ENCODE measurements at regions not wholly inside any gene's neighbourhood (a gene's known extent, or its start where the extent isn't known, plus 50 kb on each side); places are given as distances from the start of the nearest gene placed in this dataset.

DNA sequence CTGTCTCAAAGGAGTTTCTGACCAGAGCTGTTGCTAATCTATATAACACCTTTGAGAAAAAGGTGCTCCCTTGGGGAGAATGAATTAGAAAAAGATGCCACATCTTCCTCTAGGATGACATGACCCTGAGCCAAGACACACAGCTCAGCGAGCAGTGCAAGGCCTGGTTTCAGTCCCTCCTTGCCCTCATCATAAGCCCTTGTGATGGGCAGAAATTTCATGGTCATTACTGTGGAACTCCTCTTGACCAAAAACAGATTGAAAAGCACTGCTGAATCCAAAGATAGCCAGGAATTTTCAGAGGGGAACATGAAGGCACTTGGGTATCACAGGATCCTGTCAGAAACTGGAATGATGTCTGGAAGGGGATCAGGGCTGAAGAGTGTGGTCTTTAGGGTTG, 74.1 kb upstream of the IRX6 start:
- FAIRE-seq (no peak), DNase-seq (ENCODE audit: insufficient read length) (no peak)
- TF ChIP-seq POLR2A (IDR thresholded peaks at IDR 0.05; ENCODE audit: low read depth, low read length) = no peak
- no peak for TF ChIP-seq POLR2AphosphoS5 (IDR thresholded peaks at IDR 0.05; ENCODE audit: low read depth, low read length)
- TF ChIP-seq TAF1 (IDR thresholded peaks at IDR 0.05; ENCODE audit: borderline replicate concordance, low read depth, low read length) = no peak

DNA sequence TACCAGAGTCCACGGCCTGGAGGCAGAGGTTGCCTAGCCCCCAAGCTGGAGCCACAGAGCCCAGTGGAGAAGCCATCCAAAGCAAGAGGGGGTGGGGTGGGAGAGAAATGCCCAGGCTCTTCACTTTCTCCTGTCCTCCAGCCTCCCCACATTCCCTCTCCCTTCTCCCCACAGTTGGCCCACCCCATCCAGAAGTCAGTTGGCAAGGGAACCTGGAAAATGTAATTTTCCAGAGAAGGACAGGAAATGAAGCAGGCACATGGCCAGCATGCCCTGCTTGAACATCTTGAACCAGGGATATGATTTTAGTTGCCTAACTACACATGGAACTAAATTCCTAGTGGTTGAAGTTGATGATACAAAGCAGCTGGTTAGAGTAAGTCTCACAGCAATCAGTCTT, 73.3 kb upstream of the IRX6 start:
- FAIRE-seq (no peak), DNase-seq (ENCODE audit: insufficient read length) (no peak)
- TF ChIP-seq POLR2AphosphoS5 (IDR thresholded peaks at IDR 0.05; ENCODE audit: low read depth, low read length) (no peak), POLR2A (IDR thresholded peaks at IDR 0.05; ENCODE audit: low read depth, low read length) (no peak), TAF1 (IDR thresholded peaks at IDR 0.05; ENCODE audit: borderline replicate concordance, low read depth, low read length) (no peak)

DNA sequence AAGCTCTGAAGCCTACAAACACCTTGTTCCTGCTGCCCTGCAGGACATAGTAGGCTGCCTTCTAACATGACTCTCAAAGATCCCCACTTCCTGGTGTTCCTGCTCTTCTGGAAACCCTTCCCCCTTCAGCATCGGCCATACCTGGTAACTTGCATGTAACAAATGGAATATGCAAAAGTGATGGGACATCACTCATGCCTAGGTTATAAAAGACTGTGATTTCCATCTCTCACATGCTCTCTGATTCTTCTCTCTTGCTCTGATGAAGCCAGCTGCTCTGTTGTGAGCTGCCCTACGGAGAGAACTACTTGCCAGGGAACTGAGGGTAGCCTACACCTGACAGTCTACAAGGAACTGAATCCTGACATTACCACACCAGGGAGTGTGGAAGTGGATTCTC, 72.9 kb upstream of the IRX6 start:
- DNase-seq (ENCODE audit: insufficient read length) (no peak), FAIRE-seq (no peak)
- TF ChIP-seq POLR2A (IDR thresholded peaks at IDR 0.05; ENCODE audit: low read depth, low read length) = no peak
- TF ChIP-seq POLR2AphosphoS5 (IDR thresholded peaks at IDR 0.05; ENCODE audit: low read depth, low read length) = no peak
- TF ChIP-seq TAF1 (IDR thresholded peaks at IDR 0.05; ENCODE audit: borderline replicate concordance, low read depth, low read length) = no peak

- FAIRE-seq (no peak), DNase-seq (ENCODE audit: insufficient read length) (no peak)
- TF ChIP-seq POLR2A (IDR thresholded peaks at IDR 0.05; ENCODE audit: low read depth, low read length) = no peak
- no peak for TF ChIP-seq POLR2AphosphoS5 (IDR thresholded peaks at IDR 0.05; ENCODE audit: low read depth, low read length)
- no peak for TF ChIP-seq TAF1 (IDR thresholded peaks at IDR 0.05; ENCODE audit: borderline replicate concordance, low read depth, low read length)
Measured at GRCh38 chr16:55252577-55252976, 71.4 kb upstream of the IRX6 start.

- TF ChIP-seq TAF1 (IDR thresholded peaks at IDR 0.05; ENCODE audit: borderline replicate concordance, low read depth, low read length) (no peak), POLR2AphosphoS5 (IDR thresholded peaks at IDR 0.05; ENCODE audit: low read depth, low read length) (no peak), POLR2A (IDR thresholded peaks at IDR 0.05; ENCODE audit: low read depth, low read length) (no peak)
- no peak for DNase-seq (ENCODE audit: insufficient read length)
- no peak for FAIRE-seq
Measured at GRCh38 chr16:55253987-55254386, 70.0 kb upstream of the IRX6 start.

- no peak for TF ChIP-seq TAF1 (IDR thresholded peaks at IDR 0.05; ENCODE audit: borderline replicate concordance, low read depth, low read length)
- no peak for TF ChIP-seq POLR2AphosphoS5 (IDR thresholded peaks at IDR 0.05; ENCODE audit: low read depth, low read length)
- TF ChIP-seq POLR2A (IDR thresholded peaks at IDR 0.05; ENCODE audit: low read depth, low read length) = no peak
- no peak for FAIRE-seq
- DNase-seq (ENCODE audit: insufficient read length) = no peak
Measured at GRCh38 chr16:55255733-55256282, 68.2 kb upstream of the IRX6 start.

DNA sequence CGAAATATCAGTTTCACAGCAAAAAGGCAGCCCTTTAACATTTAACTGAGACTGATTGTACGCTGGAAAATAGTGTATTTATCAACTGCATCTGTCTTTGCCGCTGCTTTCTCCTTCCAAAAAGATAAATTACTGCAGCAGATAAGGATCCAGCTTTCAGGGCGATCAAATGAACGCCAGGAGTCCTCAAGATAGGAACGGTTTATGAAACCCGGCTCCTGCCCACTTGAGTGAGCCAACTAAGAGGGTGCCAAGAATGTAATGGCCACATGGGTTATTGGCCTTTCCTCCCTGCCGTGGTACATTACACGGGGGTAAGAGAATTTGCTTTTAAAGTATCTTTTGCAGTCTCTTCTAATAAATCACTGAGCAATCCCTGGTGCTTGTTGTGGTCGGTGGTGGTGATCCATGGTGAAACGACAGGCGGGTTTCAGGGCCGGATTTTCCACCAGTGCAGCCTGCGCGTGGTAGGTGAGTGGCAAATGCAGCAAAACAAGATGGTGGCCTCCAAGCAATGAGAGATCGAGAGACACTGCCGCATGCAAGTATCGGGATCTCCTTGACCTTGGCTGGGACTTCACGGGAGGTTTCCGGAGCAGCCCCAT, 67.5 kb upstream of the IRX6 start:
- FAIRE-seq (no peak), DNase-seq (ENCODE audit: insufficient read length) (no peak)
- TF ChIP-seq TAF1 (IDR thresholded peaks at IDR 0.05; ENCODE audit: borderline replicate concordance, low read depth, low read length) (no peak), POLR2AphosphoS5 (IDR thresholded peaks at IDR 0.05; ENCODE audit: low read depth, low read length) (no peak), POLR2A (IDR thresholded peaks at IDR 0.05; ENCODE audit: low read depth, low read length) (no peak)

GRCh38 chr16:55257966-55258613, 65.9 kb upstream of the IRX6 start:
- TF ChIP-seq POLR2AphosphoS5 (IDR thresholded peaks at IDR 0.05; ENCODE audit: low read depth, low read length) (no peak), TAF1 (IDR thresholded peaks at IDR 0.05; ENCODE audit: borderline replicate concordance, low read depth, low read length) (no peak)
- DNase-seq (ENCODE audit: insufficient read length) (peak; percentile 6), FAIRE-seq (peak; percentile 21)

GRCh38 chr16:55261301-55261700, 62.7 kb upstream of the IRX6 start:
- FAIRE-seq (no peak), DNase-seq (ENCODE audit: insufficient read length) (no peak)
- no peak for TF ChIP-seq TAF1 (IDR thresholded peaks at IDR 0.05; ENCODE audit: borderline replicate concordance, low read depth, low read length)
- no peak for TF ChIP-seq POLR2AphosphoS5 (IDR thresholded peaks at IDR 0.05; ENCODE audit: low read depth, low read length)
- TF ChIP-seq POLR2A (IDR thresholded peaks at IDR 0.05; ENCODE audit: low read depth, low read length) = no peak

DNA sequence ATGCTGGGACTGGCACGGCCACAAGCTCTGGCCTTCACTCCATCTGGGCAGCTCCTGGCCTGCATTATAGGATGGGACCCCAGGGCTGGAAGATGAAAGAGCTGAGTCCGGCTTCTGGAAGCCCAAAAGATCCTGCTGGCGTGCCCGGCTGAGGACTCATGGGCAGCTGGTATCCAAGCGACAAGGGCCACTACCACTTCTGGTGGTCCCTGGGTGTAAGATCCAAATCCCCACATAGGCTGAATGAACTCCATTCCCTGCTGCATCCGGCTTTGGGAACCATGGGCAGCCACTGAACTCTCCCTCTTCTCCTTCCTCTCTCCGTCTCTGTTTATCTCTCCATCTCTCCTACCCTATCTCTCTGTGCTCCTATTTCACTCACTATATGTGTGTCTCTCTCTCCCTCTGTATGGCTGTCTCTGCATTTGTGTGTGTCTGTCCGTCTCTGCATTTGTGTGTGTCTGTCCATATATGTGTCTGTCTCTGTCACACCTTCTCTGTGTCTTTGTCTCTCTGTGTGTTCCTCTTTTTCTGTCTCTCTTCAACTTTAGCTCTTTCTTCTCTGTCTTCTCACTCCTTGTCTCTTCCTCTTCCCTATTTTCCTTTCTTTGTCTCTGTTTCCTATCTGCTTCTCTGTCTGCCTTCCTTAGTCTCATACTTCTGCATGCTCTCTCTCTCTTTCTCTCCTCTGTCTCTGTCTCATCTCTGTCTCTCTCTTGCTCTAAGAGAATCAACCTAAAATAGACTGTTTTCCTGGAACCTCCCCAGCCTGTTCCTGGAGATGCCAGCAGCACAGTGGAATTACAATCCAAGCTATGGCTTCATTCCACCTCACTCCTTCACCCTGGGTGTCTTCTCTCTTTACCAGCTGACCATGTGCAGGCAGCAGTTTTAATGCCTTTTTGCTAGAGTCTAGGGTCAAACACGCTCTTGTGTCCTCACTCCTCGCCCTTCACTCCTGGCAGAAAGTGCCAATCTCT, 60.4 kb upstream of the IRX6 start:
- DNase-seq (ENCODE audit: insufficient read length) (no peak), FAIRE-seq (no peak)
- TF ChIP-seq POLR2AphosphoS5 (IDR thresholded peaks at IDR 0.05; ENCODE audit: low read depth, low read length) = no peak
- no peak for TF ChIP-seq POLR2A (IDR thresholded peaks at IDR 0.05; ENCODE audit: low read depth, low read length)
- TF ChIP-seq TAF1 (IDR thresholded peaks at IDR 0.05; ENCODE audit: borderline replicate concordance, low read depth, low read length) = no peak

GRCh38 chr16:55264949-55265348, 59.1 kb upstream of the IRX6 start:
- TF ChIP-seq POLR2AphosphoS5 (IDR thresholded peaks at IDR 0.05; ENCODE audit: low read depth, low read length) = no peak
- no peak for TF ChIP-seq POLR2A (IDR thresholded peaks at IDR 0.05; ENCODE audit: low read depth, low read length)
- FAIRE-seq = no peak

More at GRCh38 chr16:55264949-55265348, 59.1 kb upstream of the IRX6 start:
- DNase-seq (ENCODE audit: insufficient read length) = no peak

Data from GM12892 (cell line).